CD4-positive, alpha-beta T cell treated with Interleukin-4 for 4 hours (primary cell): ENCODE measurements at regions not wholly inside any gene's neighbourhood (a gene's known extent, or its start where the extent isn't known, plus 50 kb on each side); places are given as distances from the start of the nearest gene placed in this dataset.

Experiments used
- DNase-seq: peaks from one replicate; pipeline ENCODE4 v3.0.0-alpha.2; 2020

DNA sequence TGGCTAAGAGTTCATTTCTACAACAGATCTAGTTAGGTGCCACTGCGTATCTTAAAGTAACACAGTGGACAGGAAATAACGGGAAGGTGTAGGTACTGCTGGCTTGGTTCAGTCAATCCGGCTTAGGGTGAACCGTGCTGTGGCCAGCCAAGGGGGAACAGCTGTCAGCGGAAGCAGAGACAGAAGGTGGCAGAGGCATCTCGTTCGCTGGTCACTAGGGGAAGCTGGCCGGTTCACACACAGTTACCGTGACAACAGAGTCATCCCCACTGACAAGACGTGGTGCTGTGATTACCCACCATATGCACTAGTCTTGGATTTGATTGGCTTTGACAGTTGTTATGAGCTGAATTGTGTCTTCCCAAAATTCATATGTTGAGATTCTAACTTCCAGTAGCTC lies 58.8 kb upstream of the HDAC4 start:
- no peak for DNase-seq

GRCh38 chr2:239459056-239459455 lies 58.2 kb upstream of the HDAC4 start:
- DNase-seq, result no peak

DNA sequence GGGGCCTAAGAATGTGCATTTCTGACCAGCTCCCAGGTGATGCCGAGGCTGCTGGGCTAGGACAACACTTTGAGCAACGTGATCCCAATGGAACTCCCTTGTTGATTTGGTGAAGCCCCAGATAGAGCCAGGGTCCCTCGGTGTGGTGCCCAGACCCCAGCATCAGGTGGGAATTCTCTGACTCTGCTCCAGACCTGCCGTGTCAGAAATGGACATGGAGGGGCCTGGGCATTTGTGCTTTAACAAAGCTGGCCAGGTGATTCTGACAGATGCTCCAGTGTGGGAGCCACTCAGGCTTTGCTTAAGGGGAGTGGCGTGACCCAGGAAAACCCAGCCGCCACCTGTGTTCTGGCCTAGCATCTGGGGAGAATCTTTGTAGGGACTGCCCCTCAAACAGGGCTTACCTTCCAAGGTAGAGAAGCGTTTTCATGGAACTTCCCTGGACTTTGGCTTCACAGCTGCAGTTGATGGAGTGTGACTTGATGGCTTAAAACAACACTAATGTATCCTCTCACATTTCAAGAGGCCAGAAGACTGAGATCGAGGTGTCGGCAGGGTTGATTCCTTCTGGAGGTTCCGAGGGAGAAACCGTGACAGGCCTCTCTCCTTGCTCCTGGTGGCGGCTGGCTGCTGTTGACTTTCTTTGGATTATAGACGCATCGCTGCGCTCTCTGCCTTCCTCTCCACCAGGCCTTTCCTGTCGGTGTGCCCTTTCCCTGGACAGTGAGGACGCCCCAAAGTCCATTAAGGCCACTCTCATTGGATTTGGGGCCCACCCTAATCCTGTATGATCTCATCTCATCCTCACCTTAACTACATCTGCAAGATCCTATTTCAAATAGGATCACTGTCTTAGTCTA lies 57.0 kb upstream of the HDAC4 start:
- DNase-seq, result no peak

- DNase-seq, result no peak
These were observed 56.1 kb upstream of the HDAC4 start for GRCh38 chr2:239456940-239457339.

DNA sequence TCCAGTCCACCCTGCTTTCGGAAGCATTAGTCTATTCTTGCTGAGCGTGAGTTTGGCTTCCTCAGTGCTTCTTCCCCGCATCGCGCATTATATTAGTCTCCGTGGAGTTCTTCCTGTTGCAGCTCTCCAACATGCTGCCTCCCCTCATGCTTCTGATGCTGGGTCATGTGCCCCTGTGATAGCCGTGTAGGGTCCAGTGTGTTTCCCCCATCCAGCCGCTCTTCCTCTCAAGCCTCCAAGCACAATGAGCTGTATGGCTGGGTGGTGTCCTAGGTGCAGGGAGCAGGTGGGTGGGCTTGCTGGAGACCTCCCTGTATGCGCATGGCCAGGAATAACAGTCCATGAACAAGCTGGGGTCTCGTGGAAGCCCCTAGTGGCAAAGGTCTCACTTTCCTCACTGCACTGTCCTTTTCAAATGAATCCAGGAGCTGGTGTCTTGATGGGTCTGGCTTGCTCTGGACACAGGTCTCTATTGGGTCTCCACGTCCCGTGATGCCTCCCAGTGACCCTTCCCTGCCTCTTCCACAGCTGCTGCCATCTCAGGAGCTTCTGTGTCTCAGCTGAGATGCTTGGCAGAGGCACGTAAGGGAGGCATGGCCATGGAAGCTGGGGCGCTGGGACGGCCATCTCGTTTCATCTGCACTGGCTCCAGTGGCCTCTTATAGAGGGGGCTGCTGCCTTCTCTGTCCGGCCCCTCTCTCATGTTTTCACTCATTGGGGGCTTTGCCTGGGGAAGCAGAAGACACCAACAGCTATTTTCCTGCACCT lies 54.8 kb upstream of the HDAC4 start:
- DNase-seq, result no peak

GRCh38 chr2:239454507-239454906 lies 53.7 kb upstream of the HDAC4 start:
- DNase-seq, result no peak
